Mesodermal cell (in vitro differentiated cells): ENCODE measurements at regions not wholly inside any gene's neighbourhood (a gene's known extent, or its start where the extent isn't known, plus 50 kb on each side); places are given as distances from the start of the nearest gene placed in this dataset.
"Not testable (repeated sequence)": the region's sequence is repeated elsewhere in the genome, so short reads cannot be mapped to it uniquely, and the experiment has no call there.

ENCODE experiments used
- H3K27ac ChIP-seq: 2 replicates; pipeline ENCODE4 v1.7.0; 2013; ENCODE audit warnings: mild to moderate bottlenecking, low read depth, low read length, moderate library complexity; ENCODE audit not compliant: severe bottlenecking
- H3K36me3 ChIP-seq: 2 replicates; pipeline ENCODE4 v1.7.1; 2013; ENCODE audit warnings: mild to moderate bottlenecking, low read length, moderate library complexity; ENCODE audit not compliant: control insufficient read depth, insufficient read depth
- H3K4me1 ChIP-seq: one replicate; pipeline ENCODE4 v1.7.1; 2013; ENCODE audit warnings: mild to moderate bottlenecking, low read length; ENCODE audit not compliant: insufficient read depth, control insufficient read depth, poor library complexity, severe bottlenecking
- H3K4me3 ChIP-seq: 2 replicates; pipeline ENCODE4 v1.7.0; 2013; ENCODE audit warnings: low read length, control low read depth, mild to moderate bottlenecking; ENCODE audit not compliant: insufficient read depth, poor library complexity, severe bottlenecking; ENCODE audit errors: extremely low read depth
- H3K9me3 ChIP-seq: 2 replicates; pipeline ENCODE4 v1.7.1; 2013; ENCODE audit warnings: mild to moderate bottlenecking, low read length, moderate library complexity; ENCODE audit not compliant: control insufficient read depth
- WGBS, 2 experiments: methylation state at CpG; one replicate each; pipeline ENCODE4 v1.1.5; 2013; ENCODE audit warnings: missing lambda C conversion rate in 2 of 2; ENCODE audit not compliant: insufficient coverage in 2 of 2; 5-methylcytosine and 5-hydroxymethylcytosine counted together

GRCh38 chr12:59407799-59408198 is 188.0 kb upstream of the SLC16A7 start:
- no peaks in the 10 kb centered on the region for H3K36me3 ChIP-seq
- whole genome bisulfite sequencing, 2 experiments: 83% methylated on average over 1 of the region's 2 CpGs; no CpG with 5 or more reads in 1 of the 2 experiments
- H3K27ac ChIP-seq: no peak overlapping the region
- H3K9me3 ChIP-seq: no peaks in the 10 kb centered on the region
- H3K4me3 ChIP-seq: no peak overlapping the region
- no peaks in the 10 kb centered on the region for H3K4me1 ChIP-seq

- Histone ChIP-seq H3K4me3 (no peak overlapping the region), H3K36me3 (no peaks in the 10 kb centered on the region), H3K9me3 (no peaks in the 10 kb centered on the region), H3K4me1 (no peaks in the 10 kb centered on the region), H3K27ac (no peak overlapping the region)
Observed at GRCh38 chr12:59405992-59406391, 189.8 kb upstream of the SLC16A7 start.

GRCh38 chr12:59404109-59404650 is 191.6 kb upstream of the SLC16A7 start:
- Histone ChIP-seq H3K36me3 (no peaks in the 10 kb centered on the region), H3K9me3 (peaks cover 3% of the 10 kb centered on the region), H3K4me3 (no peak overlapping the region), H3K4me1 (no peaks in the 10 kb centered on the region), H3K27ac (no peak overlapping the region)

DNA sequence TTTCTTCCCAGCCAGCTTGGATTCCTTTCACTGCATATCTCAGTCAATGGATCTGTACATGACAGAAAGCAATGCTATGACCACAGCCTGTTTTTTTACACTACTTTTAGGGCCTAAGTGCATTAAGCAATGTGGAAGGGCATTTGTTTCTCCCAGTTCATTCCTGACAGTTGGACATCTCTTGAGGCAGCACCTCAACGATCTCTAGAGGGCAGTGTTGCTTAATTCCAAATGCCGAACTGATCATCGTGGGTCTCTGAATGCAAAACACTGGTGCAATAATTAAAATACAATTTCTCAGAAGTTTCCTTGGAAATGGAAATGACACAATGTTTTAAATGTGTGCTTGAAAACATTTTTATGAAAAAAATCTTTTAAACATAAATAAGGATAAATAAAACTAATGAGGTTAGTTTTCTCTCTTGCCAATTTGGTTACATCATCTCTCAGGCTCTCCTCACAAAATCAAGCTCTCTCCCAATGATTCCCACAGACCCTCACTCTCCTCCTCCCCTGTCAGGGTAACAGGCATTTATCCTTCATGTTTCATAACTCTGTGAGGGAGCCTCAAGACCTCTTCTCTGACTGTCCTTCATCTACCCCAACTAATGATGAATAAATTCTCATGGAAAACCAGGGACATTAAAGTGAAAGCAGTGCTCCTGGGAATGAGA is 192.4 kb upstream of the SLC16A7 start:
- Histone ChIP-seq H3K36me3 (no peaks in the 10 kb centered on the region), H3K27ac (no peak overlapping the region), H3K4me1 (no peaks in the 10 kb centered on the region), H3K4me3 (no peak overlapping the region), H3K9me3 (peaks cover 3% of the 10 kb centered on the region)
- 0% methylated on average over 1 of the region's 3 CpGs; no CpG with 5 or more reads in 1 of the 2 experiments for WGBS, 2 experiments

DNA sequence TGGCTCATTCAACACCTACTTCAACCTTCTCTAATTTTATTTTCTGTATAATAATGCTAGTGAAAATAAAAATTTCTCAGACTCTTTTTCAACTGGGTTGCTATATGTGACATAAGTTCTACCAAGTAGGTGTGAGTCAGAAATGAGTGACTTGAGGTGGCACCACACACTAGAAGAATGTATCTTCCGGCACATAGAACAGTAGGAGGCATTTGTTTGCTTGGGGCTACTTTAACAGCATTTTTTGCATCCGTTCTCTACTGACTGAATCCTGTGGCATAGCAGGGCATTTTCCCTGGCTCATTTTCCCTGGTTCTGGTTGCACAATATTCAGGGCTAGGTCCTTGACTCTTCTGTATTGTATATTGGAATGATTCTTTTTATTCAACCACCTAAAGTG is 194.0 kb upstream of the SLC16A7 start:
- H3K9me3 ChIP-seq: peaks cover 3% of the 10 kb centered on the region
- H3K27ac ChIP-seq: no peak overlapping the region
- 84 to 100% methylated on average over 1 to 2 of the region's 2 CpGs for WGBS, 2 experiments
- no peak overlapping the region for H3K4me3 ChIP-seq
- no peaks in the 10 kb centered on the region for H3K36me3 ChIP-seq
- H3K4me1 ChIP-seq: no peaks in the 10 kb centered on the region

GRCh38 chr12:59398164-59398563 is 197.7 kb upstream of the SLC16A7 start:
- H3K36me3 ChIP-seq: no peaks in the 10 kb centered on the region
- peaks cover 3% of the 10 kb centered on the region for H3K9me3 ChIP-seq
- no peak overlapping the region for H3K4me3 ChIP-seq
- no peak overlapping the region for H3K27ac ChIP-seq
- no peaks in the 10 kb centered on the region for H3K4me1 ChIP-seq
- WGBS, 2 experiments: no CpG with 5 or more reads among the region's 1 CpG

DNA sequence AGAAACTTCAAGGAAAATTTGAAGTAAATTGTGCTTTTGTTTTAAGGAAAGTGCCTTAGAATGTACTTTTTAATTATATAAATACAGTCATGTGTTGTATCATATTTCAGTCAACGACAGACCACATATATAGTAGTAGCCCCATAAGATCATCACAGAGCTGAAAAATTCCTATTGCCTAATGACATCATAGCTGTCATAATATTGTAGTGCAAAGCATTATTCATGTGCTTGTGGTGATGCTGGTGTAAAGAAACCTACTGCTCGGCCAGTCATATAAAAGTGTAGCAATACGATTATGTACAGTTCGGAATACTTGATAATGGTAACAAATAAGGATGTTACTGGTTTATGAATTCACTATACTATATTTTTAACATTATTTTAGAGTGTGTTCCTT is 198.9 kb upstream of the SLC16A7 start:
- Histone ChIP-seq H3K9me3 (peaks cover 3% of the 10 kb centered on the region), H3K36me3 (no peaks in the 10 kb centered on the region), H3K4me3 (no peak overlapping the region), H3K4me1 (no peaks in the 10 kb centered on the region), H3K27ac (no peak overlapping the region)
- WGBS, 2 experiments: no CpG with 5 or more reads among the region's 4 CpGs

- Histone ChIP-seq H3K4me3 (no peak overlapping the region), H3K9me3 (peaks cover 3% of the 10 kb centered on the region), H3K27ac (no peak overlapping the region), H3K4me1 (no peaks in the 10 kb centered on the region), H3K36me3 (no peaks in the 10 kb centered on the region)
Observed at GRCh38 chr12:59396519-59396918, 199.3 kb upstream of the SLC16A7 start.

DNA sequence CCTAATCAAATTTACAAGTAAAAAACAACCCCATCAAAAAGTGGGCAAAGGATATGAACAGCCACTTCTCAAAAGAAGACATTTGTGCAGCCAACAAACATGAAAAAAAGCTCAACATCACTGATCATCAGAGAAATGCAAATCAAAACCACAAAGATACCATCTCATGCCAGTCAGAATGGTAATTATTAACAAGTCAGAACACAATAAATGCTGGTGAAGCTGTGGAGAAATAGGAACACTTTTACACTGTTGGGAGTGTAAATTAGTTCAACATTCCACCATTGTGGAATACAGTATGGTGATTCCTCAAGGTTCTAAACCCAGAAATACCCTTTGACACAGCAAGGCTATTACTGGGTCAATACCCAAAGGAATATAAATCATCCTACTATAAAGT is 200.5 kb upstream of the SLC16A7 start:
- H3K36me3 ChIP-seq, H3K4me3 ChIP-seq, H3K27ac ChIP-seq, H3K9me3 ChIP-seq, H3K4me1 ChIP-seq: not testable (repeated sequence)

GRCh38 chr12:59393506-59393905 is 202.3 kb upstream of the SLC16A7 start:
- 67 to 90% methylated on average over 1 to 4 of the region's 4 CpGs for WGBS, 2 experiments
- Histone ChIP-seq H3K4me3 (no peak overlapping the region), H3K9me3 (no peaks in the 10 kb centered on the region), H3K4me1 (no peaks in the 10 kb centered on the region), H3K36me3 (no peaks in the 10 kb centered on the region), H3K27ac (no peak overlapping the region)

DNA sequence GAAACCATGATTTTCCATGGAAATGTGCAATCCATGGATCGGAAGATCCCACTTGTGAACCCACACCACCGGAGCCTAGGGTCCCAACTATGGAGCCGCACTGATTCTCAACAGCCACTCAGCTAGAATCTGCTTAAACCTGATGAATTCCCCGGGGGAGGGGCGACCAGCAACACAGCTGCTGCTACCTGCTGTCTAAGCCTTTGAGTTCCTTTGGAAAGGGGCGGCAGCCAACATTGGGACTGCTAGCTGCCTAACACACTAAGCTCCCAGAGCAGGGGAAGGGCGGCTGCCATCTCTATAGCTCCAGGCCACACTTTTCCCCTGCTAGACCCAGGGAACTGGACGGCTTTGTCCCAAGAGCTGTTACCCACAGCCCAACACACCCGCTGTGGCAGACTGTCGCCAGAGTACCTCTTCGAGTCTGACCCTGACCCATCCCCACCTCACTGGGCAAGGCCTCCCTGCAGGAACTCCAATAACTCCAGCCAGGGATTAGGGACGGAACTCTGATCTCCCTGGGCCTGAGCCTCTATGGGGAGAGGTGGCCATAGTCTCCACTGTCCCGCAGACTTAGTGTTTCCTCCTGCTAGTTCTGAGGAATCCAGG is 205.8 kb upstream of the SLC16A7 start:
- 77 to 79% methylated on average over 10 to 12 of the region's 13 CpGs for WGBS, 2 experiments
- Histone ChIP-seq H3K4me1 (no peaks in the 10 kb centered on the region), H3K27ac (no peak overlapping the region), H3K4me3 (no peak overlapping the region), H3K36me3 (no peaks in the 10 kb centered on the region), H3K9me3 (no peaks in the 10 kb centered on the region)
